ENCODE measurements at regions not wholly inside any gene's neighbourhood (a gene's known extent, or its start where the extent isn't known, plus 50 kb on each side); places are given as distances from the start of the nearest gene placed in this dataset.

GRCh38 chr12:74981541-74981940 is 228.1 kb downstream of the KCNC2 start:
- DNase-seq (ENCODE audit: low read depth) = no peak
- H3K4me3 ChIP-seq (ENCODE audit: low read depth, low read length) = no peak overlapping the region
- TF ChIP-seq POLR2A (IDR thresholded peaks at IDR 0.05; ENCODE audit: extremely low read depth, insufficient read length) (no peak), MAX (IDR thresholded peaks at IDR 0.05; ENCODE audit: low read depth, low read length) (no peak), MYC (IDR thresholded peaks at IDR 0.05; ENCODE audit: low read depth, low read length) (no peak), CTCF (IDR thresholded peaks at IDR 0.05; ENCODE audit: low read depth, low read length) (no peak)

GRCh38 chr12:74983917-74984316 is 225.7 kb downstream of the KCNC2 start:
- DNase-seq (ENCODE audit: low read depth) = no peak
- TF ChIP-seq MYC (IDR thresholded peaks at IDR 0.05; ENCODE audit: low read depth, low read length) = no peak
- no peak for TF ChIP-seq POLR2A (IDR thresholded peaks at IDR 0.05; ENCODE audit: extremely low read depth, insufficient read length)
- no peak overlapping the region for H3K4me3 ChIP-seq (ENCODE audit: low read depth, low read length)

GRCh38 chr12:74984631-74985030 is 225.0 kb downstream of the KCNC2 start:
- TF ChIP-seq CTCF (IDR thresholded peaks at IDR 0.05; ENCODE audit: low read depth, low read length) (no peak), MAX (IDR thresholded peaks at IDR 0.05; ENCODE audit: low read depth, low read length) (no peak), POLR2A (IDR thresholded peaks at IDR 0.05; ENCODE audit: extremely low read depth, insufficient read length) (no peak), MYC (IDR thresholded peaks at IDR 0.05; ENCODE audit: low read depth, low read length) (no peak)
- no peak overlapping the region for H3K4me3 ChIP-seq (ENCODE audit: low read depth, low read length)
- no peak for DNase-seq (ENCODE audit: low read depth)

GRCh38 chr12:74985293-74985985 is 224.2 kb downstream of the KCNC2 start:
- H3K4me3 ChIP-seq (ENCODE audit: low read depth, low read length) = no peak overlapping the region
- DNase-seq (ENCODE audit: low read depth) = no peak
- TF ChIP-seq MAX (IDR thresholded peaks at IDR 0.05; ENCODE audit: low read depth, low read length) (no peak), CTCF (IDR thresholded peaks at IDR 0.05; ENCODE audit: low read depth, low read length) (no peak), MYC (IDR thresholded peaks at IDR 0.05; ENCODE audit: low read depth, low read length) (no peak), POLR2A (IDR thresholded peaks at IDR 0.05; ENCODE audit: extremely low read depth, insufficient read length) (no peak)

GRCh38 chr12:74985986-74986319 is 223.7 kb downstream of the KCNC2 start:
- DNase-seq (ENCODE audit: low read depth) = no peak
- TF ChIP-seq POLR2A (IDR thresholded peaks at IDR 0.05; ENCODE audit: extremely low read depth, insufficient read length) (no peak), MYC (IDR thresholded peaks at IDR 0.05; ENCODE audit: low read depth, low read length) (no peak), CTCF (IDR thresholded peaks at IDR 0.05; ENCODE audit: low read depth, low read length) (no peak), MAX (IDR thresholded peaks at IDR 0.05; ENCODE audit: low read depth, low read length) (no peak)
- H3K4me3 ChIP-seq (ENCODE audit: low read depth, low read length) = no peak overlapping the region

- TF ChIP-seq POLR2A (IDR thresholded peaks at IDR 0.05; ENCODE audit: extremely low read depth, insufficient read length) (no peak), CTCF (IDR thresholded peaks at IDR 0.05; ENCODE audit: low read depth, low read length) (no peak), MAX (IDR thresholded peaks at IDR 0.05; ENCODE audit: low read depth, low read length) (no peak), MYC (IDR thresholded peaks at IDR 0.05; ENCODE audit: low read depth, low read length) (no peak)
- DNase-seq (ENCODE audit: low read depth) = no peak
- no peak overlapping the region for H3K4me3 ChIP-seq (ENCODE audit: low read depth, low read length)
Measured at GRCh38 chr12:74988156-74988555, 221.5 kb downstream of the KCNC2 start.

All from NB4 (cell line).